ENCODE measurements at regions not wholly inside any gene's neighbourhood (a gene's known extent, or its start where the extent isn't known, plus 50 kb on each side); places are given as distances from the start of the nearest gene placed in this dataset.

DNA sequence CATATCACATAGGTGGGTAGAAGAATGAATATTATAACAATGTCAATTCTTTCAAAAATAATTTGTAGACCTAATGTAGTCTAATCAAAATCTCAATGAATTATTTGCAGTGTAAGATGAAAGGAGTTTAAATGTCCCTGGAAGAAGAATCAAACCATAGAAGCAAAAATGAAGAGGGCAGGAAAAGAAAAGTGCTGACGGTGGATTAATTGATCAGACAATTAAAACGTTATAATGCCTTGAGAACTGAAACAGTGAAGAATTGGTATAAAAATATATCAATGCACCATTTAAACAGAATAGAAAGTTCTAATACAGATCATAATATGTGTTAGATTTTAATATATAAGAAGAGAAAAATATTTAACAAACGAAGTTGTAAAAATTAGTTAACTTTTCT is 109.8 kb downstream of the TYW3 start:
- no peaks in the 10 kb centered on the region for H3K9me3 ChIP-seq (ENCODE audit: control insufficient read depth in 2 of 2, low read length in 2 of 2)
- no peaks in the 10 kb centered on the region for H3K4me1 ChIP-seq (ENCODE audit: control insufficient read depth, insufficient read depth, low read length, poor library complexity, severe bottlenecking)
- H3K27ac ChIP-seq (ENCODE audit: insufficient read depth, low read length, poor library complexity, severe bottlenecking), result no peak overlapping the region
- no peaks in the 10 kb centered on the region for H3K27me3 ChIP-seq (ENCODE audit: control insufficient read depth, insufficient read depth, low read length)
- Mint-ChIP-seq H3K27ac (no peak overlapping the region), H3K9me3 (peaks cover 0 to 1% (median 0%) of the 10 kb centered on the region in 7 donors), H3K27me3 (no peaks in the 10 kb centered on the region), H3K4me1 (no peaks in the 10 kb centered on the region), H3K4me3 (no peak overlapping the region), H3K36me3 (no peaks in the 10 kb centered on the region)
- DNase-seq (no peak), ATAC-seq (ENCODE audit: low read depth in 2 of 2) (no peak)
- no peaks in the 10 kb centered on the region for H3K36me3 ChIP-seq (ENCODE audit: control insufficient read depth, insufficient read depth, low read length)
- no peak overlapping the region for H3K4me3 ChIP-seq (ENCODE audit: low read depth, low read length)

DNA sequence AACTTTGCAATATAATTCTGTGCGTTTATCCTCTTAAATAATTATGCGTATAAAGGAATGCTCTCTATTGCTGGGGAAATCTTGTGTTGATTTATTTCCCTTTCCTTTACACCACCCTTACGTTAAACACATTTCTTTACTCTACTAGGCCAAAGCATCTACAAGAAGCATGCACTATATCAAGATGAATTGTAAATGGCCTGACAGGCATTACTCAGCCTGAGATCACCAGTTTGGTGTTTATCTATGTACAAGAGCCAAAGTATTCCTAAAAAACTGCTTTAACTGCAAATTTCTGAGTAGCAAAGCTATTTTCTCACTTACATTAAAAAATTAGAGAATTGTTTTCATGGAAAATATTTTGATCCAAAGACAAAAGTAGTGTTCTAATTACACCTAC is 114.8 kb downstream of the TYW3 start:
- Mint-ChIP-seq H3K36me3 (no peaks in the 10 kb centered on the region), H3K4me3 (no peak overlapping the region), H3K9me3 (peaks cover 0 to 6% (median 0%) of the 10 kb centered on the region in 7 donors), H3K27ac (no peak overlapping the region), H3K27me3 (no peaks in the 10 kb centered on the region), H3K4me1 (no peaks in the 10 kb centered on the region)
- Histone ChIP-seq H3K4me3 (ENCODE audit: low read depth, low read length) (no peak overlapping the region), H3K27me3 (ENCODE audit: control insufficient read depth, insufficient read depth, low read length) (no peaks in the 10 kb centered on the region), H3K9me3 (ENCODE audit: control insufficient read depth in 2 of 2, low read length in 2 of 2) (no peaks in the 10 kb centered on the region), H3K4me1 (ENCODE audit: control insufficient read depth, insufficient read depth, low read length, poor library complexity, severe bottlenecking) (no peaks in the 10 kb centered on the region), H3K36me3 (ENCODE audit: control insufficient read depth, insufficient read depth, low read length) (no peaks in the 10 kb centered on the region), H3K27ac (ENCODE audit: insufficient read depth, low read length, poor library complexity, severe bottlenecking) (no peak overlapping the region)
- no peak for DNase-seq
- no peak for ATAC-seq (ENCODE audit: low read depth in 2 of 2)

DNA sequence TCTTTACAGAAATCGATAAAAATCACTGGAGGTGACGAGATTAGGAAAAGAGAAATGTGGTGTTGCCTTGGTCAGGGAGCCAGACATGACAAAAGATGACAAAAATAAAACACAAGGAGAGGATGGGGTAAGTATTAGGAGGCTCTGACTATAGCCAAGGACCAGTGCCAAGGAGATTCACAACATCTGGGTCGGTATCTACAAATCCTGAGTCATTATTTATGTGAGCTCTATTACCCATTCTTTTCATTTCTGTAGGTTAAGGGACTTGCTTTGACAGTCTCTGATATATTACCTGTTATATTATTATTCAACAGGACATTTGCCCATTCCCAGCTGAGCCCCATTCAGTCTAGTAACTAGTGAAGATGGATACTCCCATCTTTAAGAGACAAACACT is 120.8 kb downstream of the TYW3 start:
- Histone ChIP-seq H3K36me3 (ENCODE audit: control insufficient read depth, insufficient read depth, low read length) (no peaks in the 10 kb centered on the region), H3K9me3 (ENCODE audit: control insufficient read depth in 2 of 2, low read length in 2 of 2) (no peaks in the 10 kb centered on the region), H3K4me3 (ENCODE audit: low read depth, low read length) (no peak overlapping the region), H3K4me1 (ENCODE audit: control insufficient read depth, insufficient read depth, low read length, poor library complexity, severe bottlenecking) (no peaks in the 10 kb centered on the region), H3K27ac (ENCODE audit: insufficient read depth, low read length, poor library complexity, severe bottlenecking) (no peak overlapping the region), H3K27me3 (ENCODE audit: control insufficient read depth, insufficient read depth, low read length) (no peaks in the 10 kb centered on the region)
- no peak for DNase-seq
- Mint-ChIP-seq H3K36me3 (no peaks in the 10 kb centered on the region), H3K4me1 (no peaks in the 10 kb centered on the region), H3K9me3 (peaks cover 0 to 17% (median 3%) of the 10 kb centered on the region in 7 donors), H3K27me3 (no peaks in the 10 kb centered on the region), H3K27ac (no peak overlapping the region), H3K4me3 (no peak overlapping the region)
- ATAC-seq (ENCODE audit: low read depth in 2 of 2), result no peak

DNA sequence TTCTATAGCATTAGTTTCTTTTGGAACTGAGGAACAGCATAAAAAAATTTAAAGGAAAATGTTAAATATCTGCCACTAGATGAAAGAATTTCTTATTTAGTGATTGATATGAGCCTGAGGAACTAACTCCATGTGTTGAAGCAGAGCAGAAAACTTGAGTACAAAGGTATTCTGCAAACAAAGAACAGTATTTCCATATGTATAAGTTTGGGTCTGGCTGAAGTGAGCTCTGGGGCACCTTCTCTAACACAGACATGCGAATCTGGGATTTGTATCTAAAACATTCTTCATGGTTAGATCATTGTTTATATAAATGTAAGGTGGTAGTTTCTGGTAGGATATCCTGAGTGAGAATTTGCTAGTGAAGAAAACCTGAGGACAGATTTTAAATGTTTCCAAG is 123.2 kb downstream of the TYW3 start:
- Histone ChIP-seq H3K27ac (ENCODE audit: insufficient read depth, low read length, poor library complexity, severe bottlenecking) (no peak overlapping the region), H3K36me3 (ENCODE audit: control insufficient read depth, insufficient read depth, low read length) (no peaks in the 10 kb centered on the region), H3K9me3 (ENCODE audit: control insufficient read depth in 2 of 2, low read length in 2 of 2) (no peaks in the 10 kb centered on the region), H3K27me3 (ENCODE audit: control insufficient read depth, insufficient read depth, low read length) (no peaks in the 10 kb centered on the region), H3K4me3 (ENCODE audit: low read depth, low read length) (no peak overlapping the region), H3K4me1 (ENCODE audit: control insufficient read depth, insufficient read depth, low read length, poor library complexity, severe bottlenecking) (no peaks in the 10 kb centered on the region)
- no peaks in the 10 kb centered on the region for H3K36me3 Mint-ChIP-seq
- H3K4me3 Mint-ChIP-seq, result no peak overlapping the region
- no peak overlapping the region for H3K27ac Mint-ChIP-seq
- ATAC-seq (ENCODE audit: low read depth in 2 of 2) (no peak), DNase-seq (no peak)
- peaks cover 0 to 22% (median 5%) of the 10 kb centered on the region in 7 donors for H3K9me3 Mint-ChIP-seq
- no peaks in the 10 kb centered on the region for H3K27me3 Mint-ChIP-seq
- no peaks in the 10 kb centered on the region for H3K4me1 Mint-ChIP-seq

DNA sequence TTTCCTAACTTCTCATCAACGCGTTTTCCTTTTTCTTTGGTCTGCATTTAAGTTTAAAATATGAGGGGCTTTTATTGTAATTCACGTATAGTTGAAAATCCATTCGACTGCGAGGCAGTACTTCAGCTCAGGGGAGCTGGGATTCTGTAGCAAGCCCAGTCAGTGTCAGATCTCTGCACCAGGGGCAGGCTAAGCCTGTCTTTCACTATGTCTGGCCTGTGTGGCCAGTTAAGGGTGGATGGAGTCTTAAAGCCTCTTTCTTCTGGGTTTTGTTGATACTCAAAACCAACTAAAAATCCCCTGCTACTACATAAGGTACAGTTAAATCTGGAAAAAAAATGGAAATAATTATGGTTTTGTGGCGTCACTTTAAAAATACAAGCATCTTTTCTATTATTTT is 124.7 kb downstream of the TYW3 start:
- no peaks in the 10 kb centered on the region for H3K36me3 ChIP-seq (ENCODE audit: control insufficient read depth, insufficient read depth, low read length)
- ATAC-seq (ENCODE audit: low read depth in 2 of 2), result no peak
- H3K9me3 Mint-ChIP-seq, result peaks cover 0 to 25% (median 8%) of the 10 kb centered on the region in 7 donors
- H3K27me3 Mint-ChIP-seq, result no peaks in the 10 kb centered on the region
- H3K4me1 ChIP-seq (ENCODE audit: control insufficient read depth, insufficient read depth, low read length, poor library complexity, severe bottlenecking), result no peaks in the 10 kb centered on the region
- no peak overlapping the region for H3K4me3 ChIP-seq (ENCODE audit: low read depth, low read length)
- no peaks in the 10 kb centered on the region for H3K27me3 ChIP-seq (ENCODE audit: control insufficient read depth, insufficient read depth, low read length)
- no peaks in the 10 kb centered on the region for H3K9me3 ChIP-seq (ENCODE audit: control insufficient read depth in 2 of 2, low read length in 2 of 2)
- H3K27ac ChIP-seq (ENCODE audit: insufficient read depth, low read length, poor library complexity, severe bottlenecking), result no peak overlapping the region
- peak overlapping the region in 1 of 3 donors; percentile 74 for H3K27ac Mint-ChIP-seq
- DNase-seq, result no peak
- no peaks in the 10 kb centered on the region for H3K36me3 Mint-ChIP-seq
- H3K4me3 Mint-ChIP-seq, result no peak overlapping the region
- no peaks in the 10 kb centered on the region for H3K4me1 Mint-ChIP-seq

DNA sequence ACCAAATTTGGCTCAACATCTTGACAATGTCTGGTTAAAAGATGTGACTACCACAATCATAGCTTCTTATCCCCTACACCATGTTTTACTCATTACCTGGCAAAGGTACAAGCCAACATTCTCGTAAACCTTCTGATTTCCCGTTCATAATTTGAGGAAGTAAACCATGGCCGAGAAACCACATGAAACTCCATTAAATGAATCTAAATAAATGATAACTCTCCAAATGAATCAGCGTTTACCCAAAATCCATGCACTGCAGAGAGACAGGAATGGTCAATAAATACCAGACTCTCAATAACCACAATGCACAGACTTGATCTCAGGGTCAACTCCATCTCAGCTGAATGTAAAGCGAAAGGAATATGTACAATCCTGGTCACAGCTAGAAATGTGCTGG is 125.2 kb downstream of the TYW3 start:
- no peaks in the 10 kb centered on the region for H3K4me1 Mint-ChIP-seq
- H3K36me3 ChIP-seq (ENCODE audit: control insufficient read depth, insufficient read depth, low read length), result no peaks in the 10 kb centered on the region

DNA sequence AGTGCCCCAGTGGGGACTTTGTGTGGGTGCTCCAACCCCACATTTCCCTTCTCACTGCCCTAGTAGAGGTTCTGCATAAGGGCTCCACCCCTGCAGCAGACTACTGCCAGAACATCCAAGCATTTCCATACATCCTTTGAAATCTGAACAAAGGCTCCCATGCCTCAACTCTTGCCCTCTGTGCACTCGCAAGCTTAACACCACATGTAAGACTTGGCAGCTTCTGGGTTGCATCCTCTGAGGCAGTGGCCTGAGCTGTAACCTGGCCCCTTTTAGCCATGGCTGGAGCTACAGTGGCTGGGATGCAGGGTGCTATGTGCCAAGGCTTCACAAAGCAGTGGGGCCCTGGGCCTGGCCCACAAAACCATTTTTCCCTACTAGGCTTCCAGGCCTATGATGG is 128.9 kb downstream of the TYW3 start:
- Mint-ChIP-seq H3K9me3 (peaks cover 6 to 36% (median 9%) of the 10 kb centered on the region in 7 donors), H3K36me3 (no peaks in the 10 kb centered on the region), H3K4me1 (no peaks in the 10 kb centered on the region), H3K27ac (no peak overlapping the region), H3K27me3 (no peaks in the 10 kb centered on the region), H3K4me3 (no peak overlapping the region)
- Histone ChIP-seq H3K27me3 (ENCODE audit: control insufficient read depth, insufficient read depth, low read length) (no peaks in the 10 kb centered on the region), H3K9me3 (ENCODE audit: control insufficient read depth in 2 of 2, low read length in 2 of 2) (no peaks in the 10 kb centered on the region), H3K4me1 (ENCODE audit: control insufficient read depth, insufficient read depth, low read length, poor library complexity, severe bottlenecking) (no peaks in the 10 kb centered on the region), H3K4me3 (ENCODE audit: low read depth, low read length) (no peak overlapping the region), H3K36me3 (ENCODE audit: control insufficient read depth, insufficient read depth, low read length) (no peaks in the 10 kb centered on the region), H3K27ac (ENCODE audit: insufficient read depth, low read length, poor library complexity, severe bottlenecking) (no peak overlapping the region)
- ATAC-seq (ENCODE audit: low read depth in 2 of 2) (no peak), DNase-seq (no peak)

More for the DNA sequence above, 125.2 kb downstream of the TYW3 start:
- Histone ChIP-seq H3K27me3 (ENCODE audit: control insufficient read depth, insufficient read depth, low read length) (no peaks in the 10 kb centered on the region), H3K4me3 (ENCODE audit: low read depth, low read length) (no peak overlapping the region), H3K27ac (ENCODE audit: insufficient read depth, low read length, poor library complexity, severe bottlenecking) (no peak overlapping the region), H3K9me3 (ENCODE audit: control insufficient read depth in 2 of 2, low read length in 2 of 2) (no peaks in the 10 kb centered on the region), H3K4me1 (ENCODE audit: control insufficient read depth, insufficient read depth, low read length, poor library complexity, severe bottlenecking) (no peaks in the 10 kb centered on the region)
- Mint-ChIP-seq H3K27me3 (no peaks in the 10 kb centered on the region), H3K27ac (no peak overlapping the region), H3K4me3 (no peak overlapping the region), H3K36me3 (no peaks in the 10 kb centered on the region), H3K9me3 (peaks cover 0 to 29% (median 8%) of the 10 kb centered on the region in 7 donors)
- DNase-seq (no peak), ATAC-seq (ENCODE audit: low read depth in 2 of 2) (no peak)

DNA sequence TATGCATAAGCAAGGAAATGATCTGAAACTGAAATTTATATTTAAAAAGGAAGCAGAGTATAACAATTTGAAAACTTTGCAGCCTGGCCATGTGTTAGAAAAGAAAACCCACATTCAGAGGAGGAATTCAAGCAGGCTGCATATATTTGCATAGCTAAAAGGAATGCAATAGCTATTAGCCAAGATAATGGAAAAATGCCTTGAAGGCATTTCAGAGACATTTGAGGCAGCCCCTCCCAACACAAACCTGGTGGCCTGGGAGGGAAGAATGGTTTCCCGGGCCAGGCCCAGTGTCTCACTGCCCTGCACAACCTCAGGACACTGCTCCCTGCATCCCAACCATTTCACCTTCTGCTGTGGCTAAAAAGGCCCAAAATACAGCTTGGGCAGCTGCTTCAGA is 136.8 kb downstream of the TYW3 start:
- no peak for ATAC-seq (ENCODE audit: low read depth in 2 of 2)
- no peaks in the 10 kb centered on the region for H3K36me3 Mint-ChIP-seq
- H3K27me3 ChIP-seq (ENCODE audit: control insufficient read depth, insufficient read depth, low read length), result no peaks in the 10 kb centered on the region

More for the DNA sequence above, 136.8 kb downstream of the TYW3 start:
- Mint-ChIP-seq H3K4me1 (no peaks in the 10 kb centered on the region), H3K27me3 (no peaks in the 10 kb centered on the region), H3K27ac (no peak overlapping the region), H3K4me3 (no peak overlapping the region), H3K9me3 (peaks cover 7 to 52% (median 12%) of the 10 kb centered on the region in 7 donors)
- H3K4me3 ChIP-seq (ENCODE audit: low read depth, low read length), result no peak overlapping the region
- no peak for DNase-seq
- no peaks in the 10 kb centered on the region for H3K4me1 ChIP-seq (ENCODE audit: control insufficient read depth, insufficient read depth, low read length, poor library complexity, severe bottlenecking)
- H3K36me3 ChIP-seq (ENCODE audit: control insufficient read depth, insufficient read depth, low read length), result no peaks in the 10 kb centered on the region
- no peak overlapping the region for H3K27ac ChIP-seq (ENCODE audit: insufficient read depth, low read length, poor library complexity, severe bottlenecking)
- H3K9me3 ChIP-seq (ENCODE audit: control insufficient read depth in 2 of 2, low read length in 2 of 2), result peaks cover 3 to 16% of the 10 kb centered on the region in 2 experiments

All from CD4-positive, CD25-positive, alpha-beta regulatory T cell (primary cell).